ENCODE measurements at regions not wholly inside any gene's neighbourhood (a gene's known extent, or its start where the extent isn't known, plus 50 kb on each side); places are given as distances from the start of the nearest gene placed in this dataset.

DNA sequence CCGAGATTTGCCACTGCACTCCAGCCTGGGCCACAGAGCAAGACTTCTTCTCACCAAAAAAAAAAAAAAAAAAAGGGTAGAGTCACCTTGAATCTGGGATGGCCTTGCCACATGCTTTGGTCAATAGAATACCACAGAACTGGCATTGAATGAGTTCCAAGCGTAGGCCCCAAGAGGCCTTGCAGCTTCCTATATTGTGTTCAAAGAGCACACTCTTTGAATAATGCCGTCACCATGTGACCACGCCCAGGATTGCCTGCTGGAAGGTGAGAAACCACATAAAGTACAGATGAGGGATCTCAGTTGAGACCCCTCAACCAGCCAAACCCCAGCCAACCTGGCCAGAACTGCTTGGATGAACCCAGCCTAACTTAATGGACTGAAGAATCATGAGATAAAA, 239.2 kb upstream of the AMIGO2 start:
- intact Hi-C loops (cut with DNase I): no loop called here
- FAIRE-seq (no peak), DNase-seq (no peak), ATAC-seq (no peak)
- Histone ChIP-seq H3K4me3 (no peak overlapping the region), H3K4me1 (peaks cover 0 to 9% (median 8%) of the 10 kb centered on the region in 3 donors), H3K27ac (no peak overlapping the region), H3K27me3 (no peaks in the 10 kb centered on the region), H3K36me3 (no peaks in the 10 kb centered on the region), H3K9me3 (no peaks in the 10 kb centered on the region)
- TF ChIP-seq CTCF (IDR thresholded peaks at IDR 0.05): no peak
- 82% methylated on average over 4 of the region's 4 CpGs for WGBS, 2 donors

- Histone ChIP-seq H3K9me3 (no peaks in the 10 kb centered on the region), H3K27ac (no peak overlapping the region), H3K4me1 (peaks cover 0 to 20% (median 19%) of the 10 kb centered on the region in 3 donors), H3K27me3 (no peaks in the 10 kb centered on the region), H3K36me3 (no peaks in the 10 kb centered on the region), H3K4me3 (no peak overlapping the region)
- no peak for DNase-seq
- 75 to 81% methylated on average over 11 of the region's 11 CpGs for WGBS, 2 donors
- no peak for ATAC-seq
- intact Hi-C loops (cut with DNase I): no loop called here
- TF ChIP-seq CTCF (IDR thresholded peaks at IDR 0.05): no peak
- FAIRE-seq: no peak
Observed at GRCh38 chr12:47317175-47317915, 237.6 kb upstream of the AMIGO2 start.

- TF ChIP-seq CTCF (IDR thresholded peaks at IDR 0.05): no peak
- WGBS, 2 donors: 19 to 24% methylated on average over 2 of the region's 2 CpGs
- intact Hi-C loops (cut with DNase I): no loop called here
- H3K36me3 ChIP-seq: no peaks in the 10 kb centered on the region
- peaks cover 0 to 21% (median 20%) of the 10 kb centered on the region in 3 donors for H3K4me1 ChIP-seq
- H3K27ac ChIP-seq: no peak overlapping the region
- H3K4me3 ChIP-seq: no peak overlapping the region
- H3K9me3 ChIP-seq: no peaks in the 10 kb centered on the region
- no peak for DNase-seq
- FAIRE-seq: no peak
- no peaks in the 10 kb centered on the region for H3K27me3 ChIP-seq
- peak in 1 of 4 donors; percentile 14 for ATAC-seq
Observed at GRCh38 chr12:47316609-47317049, 236.9 kb upstream of the AMIGO2 start.

GRCh38 chr12:47314996-47315395, 235.2 kb upstream of the AMIGO2 start:
- FAIRE-seq (no peak), ATAC-seq (no peak), DNase-seq (no peak)
- peaks cover 0 to 21% (median 20%) of the 10 kb centered on the region in 3 donors for H3K4me1 ChIP-seq
- WGBS, 2 donors: 92 to 100% methylated on average over 1 of the region's 1 CpG
- H3K36me3 ChIP-seq: no peaks in the 10 kb centered on the region
- no peaks in the 10 kb centered on the region for H3K27me3 ChIP-seq
- H3K9me3 ChIP-seq: no peaks in the 10 kb centered on the region
- TF ChIP-seq CTCF (IDR thresholded peaks at IDR 0.05): no peak
- intact Hi-C loops (cut with DNase I): loop anchor here in 1 of 3 donors (5.0 kb wide), 1 partner anchor 283 kb away; no protein-coding TSS in a partner anchor
- no peak overlapping the region for H3K27ac ChIP-seq
- no peak overlapping the region for H3K4me3 ChIP-seq
